GM18502 (cell line): ENCODE measurements at regions not wholly inside any gene's neighbourhood (a gene's known extent, or its start where the extent isn't known, plus 50 kb on each side); places are given as distances from the start of the nearest gene placed in this dataset.
"Not testable (repeated sequence)": the region's sequence is repeated elsewhere in the genome, so short reads cannot be mapped to it uniquely, and the experiment has no call there.

Source experiments
- ATAC-seq: cut with Tn5 transposase; IDR thresholded peaks from one replicate; pipeline ENCODE4 v1.9.1; 2021; ENCODE audit warnings: mild to moderate bottlenecking; ENCODE audit not compliant: unreplicated experiment, poor library complexity

- no peak for ATAC-seq
Observed at GRCh38 chr20:41735949-41736348, 117.8 kb upstream of the CHD6 start.

DNA sequence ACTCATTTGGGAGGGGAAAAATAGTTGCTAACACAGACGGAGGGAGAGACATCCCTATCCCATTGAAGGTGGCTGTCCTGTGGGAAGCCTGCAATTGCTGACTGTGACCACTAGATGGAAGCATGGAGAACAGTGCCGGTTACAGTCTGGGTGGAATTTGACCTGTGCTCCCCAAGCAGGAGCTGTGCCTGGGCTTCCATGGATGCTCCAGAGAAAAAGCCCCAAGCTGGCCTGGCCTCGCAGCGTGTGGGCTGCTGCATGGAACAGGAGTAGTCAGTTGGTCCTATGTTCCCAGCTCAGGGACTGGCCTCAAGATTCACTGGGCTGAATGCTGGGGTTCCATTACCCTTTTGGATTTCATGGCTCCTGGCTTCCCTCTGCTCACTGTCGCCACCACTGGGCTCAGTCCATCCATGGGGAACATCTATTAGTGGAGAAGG, 116.3 kb upstream of the CHD6 start:
- ATAC-seq = no peak

DNA sequence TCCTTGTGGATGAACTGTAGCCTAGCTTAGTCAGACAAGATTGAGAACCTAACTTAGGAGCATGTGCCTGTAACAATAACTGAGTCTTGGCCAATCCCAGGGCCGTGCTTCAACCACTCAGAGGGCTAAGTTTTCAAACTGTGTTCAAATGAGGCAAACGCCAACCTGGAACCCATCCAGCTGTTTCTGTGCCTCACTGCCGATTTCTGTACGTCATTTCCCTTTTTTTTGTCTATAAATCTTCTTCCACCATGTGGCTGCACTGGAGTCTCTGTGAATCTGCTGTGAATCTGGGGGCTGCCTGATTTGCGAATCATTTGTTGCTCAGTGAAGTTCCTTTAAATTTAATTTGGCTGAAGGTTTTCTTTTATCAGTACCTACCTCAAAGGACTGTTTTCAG, 115.0 kb upstream of the CHD6 start:
- ATAC-seq = no peak

DNA sequence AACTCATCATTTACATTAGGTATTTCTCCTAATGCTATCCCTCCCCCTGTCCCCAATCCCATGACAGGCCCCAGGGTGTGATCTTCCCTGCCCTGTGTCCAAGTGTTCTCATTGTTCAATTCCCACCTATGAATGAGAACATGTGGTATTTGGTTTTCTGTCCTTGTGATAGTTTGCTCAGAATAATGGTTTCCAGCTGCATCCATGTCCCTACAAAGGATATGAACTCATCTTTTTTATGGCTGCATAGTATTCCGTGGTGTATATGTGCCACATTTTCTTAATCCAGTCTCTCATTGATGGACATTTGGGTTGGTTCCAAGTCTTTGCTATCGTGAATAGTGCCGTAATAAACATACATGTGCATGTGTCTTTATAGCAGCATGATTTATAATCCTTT, 113.0 kb upstream of the CHD6 start:
- not testable (repeated sequence) for ATAC-seq

- ATAC-seq = not testable (repeated sequence)
Observed at GRCh38 chr20:41727681-41728080, 109.5 kb upstream of the CHD6 start.

DNA sequence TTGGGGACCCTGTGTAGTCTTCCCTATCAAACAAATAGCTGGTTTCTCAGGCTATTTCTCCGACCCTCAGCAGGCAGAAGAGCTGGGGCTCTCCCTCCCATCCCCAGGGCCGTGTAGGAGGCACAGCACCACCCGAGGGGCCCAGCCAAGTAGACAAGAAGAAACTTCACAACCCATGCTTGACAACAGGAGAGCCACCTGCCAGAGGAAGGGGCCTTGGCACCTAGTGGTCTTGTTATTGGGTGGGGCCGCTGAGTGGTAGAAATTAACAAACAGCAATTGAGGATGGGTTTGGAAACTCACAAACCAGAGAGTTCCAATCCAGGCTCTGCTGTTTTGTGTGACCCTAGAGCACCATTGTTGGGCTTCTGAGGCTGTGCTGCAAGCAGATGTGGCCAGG, 108.5 kb upstream of the CHD6 start:
- no peak for ATAC-seq

GRCh38 chr20:41719151-41719550, 101.0 kb upstream of the CHD6 start:
- no peak for ATAC-seq

GRCh38 chr20:41717483-41717882, 99.3 kb upstream of the CHD6 start:
- ATAC-seq = no peak

DNA sequence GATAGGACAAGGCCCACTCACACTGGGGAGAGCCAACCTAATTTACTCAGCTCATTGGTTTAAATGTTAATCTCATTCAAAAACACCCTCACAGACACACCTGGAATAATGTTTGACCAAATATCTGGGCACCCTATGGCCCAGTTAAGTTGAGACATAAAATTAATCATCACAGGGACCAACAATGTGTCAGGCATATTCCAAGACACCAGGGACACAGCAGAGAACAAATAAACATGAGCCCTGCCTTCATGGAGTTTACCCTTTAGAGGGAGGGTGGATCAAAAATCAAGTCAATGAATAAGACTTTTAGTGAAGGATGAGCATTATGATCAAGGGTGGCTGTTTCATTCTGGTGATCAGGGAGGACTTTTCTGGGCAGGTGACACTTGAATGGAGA, 98.7 kb upstream of the CHD6 start:
- ATAC-seq = no peak

- no peak for ATAC-seq
Observed at GRCh38 chr20:41716436-41716835, 98.3 kb upstream of the CHD6 start.

DNA sequence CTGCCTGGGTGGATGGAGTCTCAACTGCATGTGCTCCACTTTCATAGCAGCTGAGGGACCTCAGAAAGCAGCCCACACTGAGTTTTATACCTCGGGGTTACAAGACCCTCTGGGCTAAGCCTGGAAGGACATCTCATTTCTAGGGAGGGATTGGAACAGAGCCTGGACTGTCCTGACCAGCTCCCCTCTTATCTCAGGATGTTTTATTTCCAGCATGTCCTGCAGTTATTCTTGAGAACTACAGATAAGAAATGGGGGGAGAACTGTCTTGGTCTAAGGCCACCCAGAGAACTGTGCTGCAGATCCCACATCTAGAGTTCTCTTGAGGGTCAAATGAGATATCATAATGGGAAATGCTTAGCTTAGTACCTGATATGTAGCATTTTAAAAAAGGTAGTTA, 97.3 kb upstream of the CHD6 start:
- ATAC-seq = no peak

- ATAC-seq = no peak
Observed at GRCh38 chr20:41714030-41714429, 95.9 kb upstream of the CHD6 start.

DNA sequence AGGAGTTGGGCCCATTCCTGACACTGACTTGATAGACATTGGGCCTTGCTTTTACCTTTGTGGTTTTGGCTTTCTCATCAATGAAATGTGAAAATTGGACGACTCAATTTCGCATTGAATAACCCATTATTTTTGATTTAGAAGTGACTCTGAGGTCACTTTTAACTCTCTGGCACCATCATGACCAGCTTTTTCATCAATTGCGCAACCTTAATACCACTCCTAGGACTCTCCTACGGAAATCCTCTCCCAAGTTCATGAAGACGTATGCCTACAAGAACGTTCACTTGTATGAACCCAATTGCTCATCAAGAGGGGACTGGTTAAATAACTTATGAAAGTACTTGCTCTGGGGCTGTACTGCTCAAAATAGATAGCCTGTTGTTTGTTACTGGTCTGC, 86.7 kb upstream of the CHD6 start:
- no peak for ATAC-seq

- ATAC-seq = no peak
Observed at GRCh38 chr20:41702647-41703046, 84.5 kb upstream of the CHD6 start.

GRCh38 chr20:41701588-41702348, 83.6 kb upstream of the CHD6 start:
- ATAC-seq = no peak

DNA sequence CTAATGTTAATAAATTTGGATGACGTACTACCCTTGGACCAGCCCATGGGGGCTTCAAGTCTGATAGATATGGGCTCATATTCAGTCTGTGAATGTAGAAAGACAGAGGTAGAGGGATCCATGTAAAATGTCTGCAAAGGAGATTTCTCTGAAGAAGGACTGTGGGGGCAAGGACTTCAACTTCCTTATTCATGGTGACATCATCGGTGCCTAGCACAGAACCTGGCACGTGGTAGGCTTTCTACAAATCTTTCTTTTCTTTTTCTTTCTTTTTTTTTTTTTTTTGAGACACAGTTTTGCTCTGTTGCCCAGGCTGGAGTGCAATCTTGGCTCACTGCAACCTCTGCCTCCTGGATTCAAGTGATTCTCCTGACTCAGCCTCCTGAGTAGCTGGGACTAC, 81.5 kb upstream of the CHD6 start:
- ATAC-seq = not testable (repeated sequence)

- ATAC-seq = no peak
Observed at GRCh38 chr20:41697861-41698559, 79.8 kb upstream of the CHD6 start.

DNA sequence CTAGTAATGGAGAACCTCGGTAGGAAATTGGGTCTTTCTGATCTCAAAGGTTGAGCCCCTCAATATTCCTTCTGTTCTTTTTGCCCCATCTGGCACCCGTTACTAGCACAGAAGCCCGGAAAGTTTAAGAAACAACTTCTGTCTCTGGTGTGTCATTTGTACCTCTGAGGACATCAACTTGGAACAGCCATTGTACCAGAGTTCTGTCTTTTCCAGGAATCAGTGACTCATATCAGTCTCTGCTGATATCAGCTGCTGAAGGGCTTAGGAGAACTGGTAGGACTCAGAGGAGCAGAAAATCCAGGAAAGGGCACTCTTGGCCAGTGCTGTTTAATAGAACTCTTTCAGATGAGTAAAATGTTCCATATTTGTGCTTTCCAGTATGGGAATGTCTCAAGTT, 78.3 kb upstream of the CHD6 start:
- ATAC-seq = no peak

DNA sequence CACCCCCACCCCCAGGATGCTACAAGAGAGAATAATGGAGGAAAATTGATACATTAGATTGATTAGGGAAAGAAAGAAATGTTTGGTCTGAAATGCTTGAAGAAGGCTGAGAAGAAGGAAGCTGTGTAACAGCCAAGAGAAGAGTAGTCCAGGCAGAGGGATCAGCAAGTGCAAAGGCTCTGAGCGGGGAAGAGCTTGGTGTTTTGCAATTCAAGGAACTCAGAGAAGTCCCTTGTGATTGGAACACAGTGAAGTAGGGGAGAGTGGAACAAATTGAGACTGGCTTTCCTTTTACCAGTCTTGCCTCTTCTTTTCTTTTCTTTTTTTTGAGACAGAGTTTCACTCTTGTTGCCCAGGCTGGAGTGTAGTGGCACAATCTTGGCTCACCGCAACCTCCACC, 76.6 kb upstream of the CHD6 start:
- ATAC-seq = no peak

- ATAC-seq = peak; percentile 90
Observed at GRCh38 chr20:41693136-41693979, 75.2 kb upstream of the CHD6 start.
